ENCODE measurements at regions not wholly inside any gene's neighbourhood (a gene's known extent, or its start where the extent isn't known, plus 50 kb on each side); places are given as distances from the start of the nearest gene placed in this dataset.

GRCh38 chr3:109728861-109729494 lies 391.6 kb upstream of the DPPA4 start:
- TF ChIP-seq YBX1 (IDR thresholded peaks at IDR 0.05), result no peak
- TF ChIP-seq FOSL1 (tag; conservative IDR thresholded peaks at IDR 0.05), result no peak
- no peak for TF ChIP-seq REST (IDR thresholded peaks at IDR 0.05; ENCODE audit: borderline replicate concordance)
- TF ChIP-seq REST (CRISPR knock-in tag; IDR thresholded peaks at IDR 0.05; ENCODE audit: low read depth), result no peak
- no peak for TF ChIP-seq ETV5 (CRISPR knock-in tag; IDR thresholded peaks at IDR 0.05; ENCODE audit: low read depth)
- no peak for TF ChIP-seq HNRNPLL (IDR thresholded peaks at IDR 0.05; ENCODE audit: low read depth, low read length, poor library complexity, severe bottlenecking)
- TF ChIP-seq SMAD3 (CRISPR knock-in tag; conservative IDR thresholded peaks at IDR 0.05), result no peak
- TF ChIP-seq THAP7 (CRISPR knock-in tag; IDR thresholded peaks at IDR 0.05), result no peak
- TF ChIP-seq ZNF274 (IDR thresholded peaks at IDR 0.05; ENCODE audit: borderline replicate concordance, low read depth, low read length), result no peak
- no peak for TF ChIP-seq SIRT6 (IDR thresholded peaks at IDR 0.05; ENCODE audit: low read depth, low read length)
- TF ChIP-seq ZKSCAN8 (CRISPR knock-in tag; IDR thresholded peaks at IDR 0.05), result no peak
- no peak for TF ChIP-seq E2F4 (CRISPR knock-in tag; IDR thresholded peaks at IDR 0.05; ENCODE audit: low read depth)
- no peak for TF ChIP-seq JUND (IDR thresholded peaks at IDR 0.05; ENCODE audit: borderline replicate concordance, low read depth, low read length)
- TF ChIP-seq JUND (tag; IDR thresholded peaks at IDR 0.05; ENCODE audit: borderline replicate concordance, low read depth, low read length), result no peak
- TF ChIP-seq CTCF (IDR thresholded peaks at IDR 0.05 in 2 of 3, conservative IDR thresholded peaks at IDR 0.05 in 1 of 3; ENCODE audit: insufficient read depth in 2 of 3, low read depth in 1 of 3, low read length in 3 of 3), result no peak

All from K562 (cell line).